Stimulated activated CD4-positive, alpha-beta T cell treated with anti-CD3 and anti-CD28 coated beads, Interleukin-4, amount 100 ng/mL, for 1 hour (primary cell): ENCODE measurements at regions not wholly inside any gene's neighbourhood (a gene's known extent, or its start where the extent isn't known, plus 50 kb on each side); places are given as distances from the start of the nearest gene placed in this dataset.

Experiments
- DNase-seq: peaks from one replicate; pipeline ENCODE4 v3.0.0-alpha.2; 2020

DNA sequence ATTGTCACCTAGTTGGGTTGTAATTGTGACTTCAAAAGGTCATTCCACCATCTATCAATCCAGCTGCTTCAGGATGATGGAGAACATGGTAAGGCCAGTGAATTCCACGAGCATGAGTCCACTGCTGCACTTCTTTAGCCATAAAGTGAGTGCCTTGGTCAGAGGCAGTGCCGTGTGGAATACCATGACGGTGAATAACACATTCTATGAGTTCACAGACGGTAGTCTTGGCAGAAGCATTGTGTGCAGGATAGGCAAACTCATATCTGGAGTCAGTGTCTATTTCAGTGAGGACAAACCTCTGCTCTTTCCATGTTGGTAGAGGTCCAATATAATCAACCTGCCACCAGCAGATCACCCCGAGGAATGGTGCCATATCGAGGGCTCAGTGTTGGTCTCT is 650.9 kb downstream of the KCNJ2 start:
- DNase-seq: no peak

DNA sequence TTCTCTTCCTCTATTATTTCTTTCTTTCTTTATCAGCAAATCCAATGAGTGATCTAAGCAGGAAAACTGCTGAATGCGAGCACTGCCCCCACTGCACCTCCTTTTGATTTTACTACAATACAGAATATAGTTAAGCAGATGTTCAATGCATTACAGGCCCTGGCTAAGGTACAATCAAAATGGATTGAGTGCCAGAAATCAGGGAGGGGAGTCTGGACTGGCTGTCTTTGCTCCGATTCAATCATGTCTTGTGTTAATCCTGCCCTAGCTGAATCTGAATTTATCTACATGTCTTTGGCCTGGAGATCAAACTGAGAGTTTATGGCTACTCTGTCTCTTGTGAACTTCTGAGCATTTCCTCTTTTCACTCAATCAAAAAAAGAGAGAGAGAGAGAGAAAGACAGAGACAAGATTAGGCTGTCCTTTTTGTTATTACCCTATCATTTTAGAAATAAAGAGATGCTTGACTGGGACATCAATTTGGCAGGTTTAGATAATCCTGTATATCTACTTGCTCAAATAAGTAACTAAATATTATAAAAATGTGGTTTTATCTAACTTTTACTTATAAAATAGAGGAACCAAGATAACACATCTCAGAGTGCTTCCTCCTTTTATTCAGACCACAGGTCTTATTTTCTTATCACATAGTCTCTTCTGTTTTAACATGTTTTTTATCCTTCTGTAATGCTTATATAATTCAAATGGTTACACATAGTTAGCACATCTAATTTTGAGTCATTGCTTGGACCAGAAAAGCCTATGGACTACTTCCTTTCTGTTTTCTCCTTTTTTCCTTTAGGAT is 656.2 kb downstream of the KCNJ2 start:
- no peak for DNase-seq

DNA sequence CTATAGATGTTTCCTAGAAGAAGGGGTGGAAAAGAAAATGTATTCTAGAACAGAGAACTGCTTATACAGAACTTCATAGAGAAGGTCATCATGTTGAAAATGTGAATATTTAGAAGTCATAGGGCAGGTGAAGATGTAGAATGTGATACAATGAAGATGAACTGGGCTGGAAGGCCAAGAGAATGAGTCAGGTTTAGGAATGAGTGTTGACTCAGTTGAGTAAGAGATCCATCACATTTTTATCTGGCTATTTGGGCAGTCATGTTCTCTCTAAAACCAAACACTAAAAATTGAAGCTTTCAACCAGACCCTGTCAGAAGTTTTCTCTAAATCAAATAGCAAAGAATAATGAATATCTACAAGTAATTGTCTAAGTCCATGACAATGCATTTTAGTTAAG is 660.5 kb downstream of the KCNJ2 start:
- no peak for DNase-seq

DNA sequence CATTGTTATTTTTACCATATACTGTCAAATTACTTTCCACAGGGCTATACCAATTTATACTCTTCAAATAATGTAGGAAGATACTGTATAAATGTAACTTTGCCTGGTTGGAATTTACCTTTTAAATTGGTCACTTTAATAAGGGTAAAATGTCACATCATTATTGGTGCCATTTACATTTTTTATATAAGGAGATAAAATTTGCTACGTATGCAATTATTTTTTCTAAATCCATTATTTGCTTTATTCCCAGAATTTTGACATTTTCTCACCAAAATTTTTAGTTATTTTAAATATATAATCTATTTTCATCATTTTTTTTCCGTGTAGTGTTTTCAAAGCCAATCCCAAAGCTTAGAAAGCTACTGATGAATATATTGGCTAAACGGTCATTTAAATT is 664.7 kb downstream of the KCNJ2 start:
- no peak for DNase-seq

DNA sequence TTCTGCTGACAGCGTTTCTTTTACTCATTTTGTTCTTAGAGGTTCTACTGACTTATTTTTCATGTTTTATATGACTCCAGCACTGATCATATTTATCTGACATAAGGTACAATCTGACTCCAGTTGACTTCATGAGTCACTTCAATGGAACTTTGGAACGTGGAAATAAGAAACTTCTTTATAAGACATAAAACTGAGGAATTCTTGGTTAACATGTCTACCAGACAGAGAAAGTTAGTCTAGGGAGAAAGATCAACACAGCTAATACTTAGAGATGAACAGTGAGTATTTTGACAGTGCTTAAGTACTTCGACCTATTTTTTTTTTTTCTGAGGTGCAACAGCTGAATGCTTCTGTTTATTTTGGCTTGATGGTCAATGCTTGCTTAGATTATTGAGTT is 679.5 kb downstream of the KCNJ2 start:
- DNase-seq: no peak

DNA sequence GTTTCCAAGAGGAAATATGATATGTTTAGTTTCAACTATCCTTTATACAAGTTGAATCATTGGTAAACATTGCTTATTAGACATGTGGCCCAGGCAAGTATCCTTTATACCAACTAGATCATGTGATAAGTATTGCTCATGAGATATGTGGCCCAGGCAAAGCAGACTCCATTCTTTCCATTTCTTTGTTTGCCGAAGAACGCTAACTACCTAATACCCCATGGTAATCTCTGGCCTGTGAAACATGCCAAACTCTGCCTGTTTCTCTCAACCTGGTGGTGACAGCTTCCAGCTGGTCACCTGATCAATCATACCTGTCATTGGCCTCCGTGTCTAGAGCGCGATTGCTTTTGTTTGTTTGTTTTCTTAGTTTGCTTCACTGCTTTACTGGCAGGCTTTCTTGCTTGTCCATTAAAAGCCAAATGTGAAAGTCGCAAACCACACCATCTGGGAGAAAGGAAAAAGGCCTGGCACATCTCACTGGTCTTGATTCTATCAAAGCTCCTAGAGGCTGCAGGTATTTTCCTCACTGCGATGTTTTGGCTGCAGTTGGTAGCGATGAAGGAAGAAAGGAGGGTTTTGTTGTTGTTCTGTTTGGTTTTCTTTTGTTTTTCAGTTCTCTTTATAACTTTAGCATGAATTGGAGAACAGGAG is 686.2 kb downstream of the KCNJ2 start:
- no peak for DNase-seq

DNA sequence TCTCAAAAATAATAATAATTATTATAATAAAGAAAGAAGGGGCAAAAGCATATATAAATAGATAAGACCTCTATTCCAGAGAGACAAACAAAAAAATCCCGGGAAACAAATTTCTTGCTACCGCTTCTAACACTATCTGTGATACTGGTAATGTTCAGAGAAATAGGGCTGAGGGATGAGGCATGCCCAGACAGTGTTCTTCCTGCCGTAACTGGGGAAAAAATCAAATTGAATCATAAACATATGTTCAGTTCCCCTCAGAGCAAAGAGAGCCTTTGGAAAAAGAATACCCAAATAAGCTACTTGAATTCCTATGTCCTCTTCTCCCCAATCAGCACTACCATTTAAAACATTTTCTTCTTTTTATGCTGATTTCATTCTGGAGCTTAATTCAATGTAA is 688.0 kb downstream of the KCNJ2 start:
- no peak for DNase-seq

DNA sequence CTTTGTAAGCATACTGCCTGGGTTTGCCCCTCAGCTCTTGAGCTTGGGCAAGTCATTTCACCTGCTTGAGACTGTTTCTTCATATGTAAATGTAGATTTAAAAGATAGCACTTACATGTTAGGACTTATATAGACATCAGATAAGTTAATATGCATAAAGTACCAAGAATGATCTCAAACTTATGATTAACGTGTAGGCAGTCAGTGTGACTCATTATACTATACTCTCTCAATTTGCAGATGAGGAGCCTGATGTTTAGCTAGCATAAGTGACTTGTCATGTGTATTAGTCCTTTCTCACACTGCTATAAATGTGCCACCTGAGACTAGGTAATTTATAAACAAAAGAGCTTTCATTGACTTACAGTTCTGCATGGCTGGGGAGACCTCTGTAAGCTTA is 690.5 kb downstream of the KCNJ2 start:
- DNase-seq: no peak

DNA sequence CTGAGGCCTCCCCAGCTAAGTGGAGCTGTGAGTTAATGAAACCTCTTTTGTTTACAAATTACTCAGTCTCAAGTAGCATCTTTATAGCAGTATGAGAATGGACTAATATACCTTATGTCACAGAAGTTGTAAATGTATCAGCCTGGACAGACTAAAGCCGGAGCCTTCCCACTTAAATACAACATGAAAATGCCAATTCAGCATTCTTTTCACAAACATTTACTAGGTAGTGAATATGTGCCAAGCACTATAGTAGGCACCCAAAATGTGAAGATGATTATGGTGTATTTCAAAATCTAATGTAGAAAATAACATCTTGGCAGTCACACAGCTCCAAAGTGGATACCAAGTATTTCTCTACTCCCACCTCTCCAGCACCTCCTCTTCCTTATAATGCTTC is 693.0 kb downstream of the KCNJ2 start:
- no peak for DNase-seq

DNA sequence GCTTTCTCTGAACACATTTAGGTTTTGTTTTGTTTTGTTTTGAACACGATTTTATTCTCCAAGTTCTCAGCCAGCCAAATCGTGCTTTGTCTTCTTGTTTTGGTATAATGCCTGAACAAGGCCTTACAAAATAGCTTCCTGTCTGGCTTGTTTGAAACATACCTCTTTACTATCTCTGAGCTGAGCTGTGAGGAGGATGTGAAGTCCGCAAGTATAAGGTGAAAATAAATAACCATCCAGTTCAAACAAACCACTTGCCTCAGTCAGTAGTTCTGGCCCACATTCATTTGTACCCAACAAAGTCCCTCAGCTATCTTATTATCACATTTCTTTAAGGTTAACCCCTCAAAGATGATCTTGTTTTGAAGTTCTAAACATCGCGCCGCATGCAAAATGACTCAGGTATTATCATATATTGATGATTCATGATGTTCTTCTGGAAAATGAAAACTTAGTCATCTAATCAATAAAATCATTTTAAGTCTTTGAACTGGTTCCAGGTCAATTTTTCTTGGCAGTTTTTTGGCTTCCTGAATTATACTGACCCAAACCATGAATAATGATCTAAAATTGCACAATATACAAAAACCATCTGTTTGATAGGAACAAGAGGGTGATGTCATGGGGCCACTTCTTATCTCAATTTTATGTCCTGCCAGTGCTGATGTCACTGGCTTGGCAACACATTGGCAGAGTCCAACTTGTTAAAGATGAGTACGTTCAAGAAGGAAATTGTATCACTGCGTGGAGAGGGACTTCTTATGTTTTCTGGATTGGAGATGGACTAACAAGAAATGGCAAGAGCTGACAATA is 694.3 kb downstream of the KCNJ2 start:
- no peak for DNase-seq

DNA sequence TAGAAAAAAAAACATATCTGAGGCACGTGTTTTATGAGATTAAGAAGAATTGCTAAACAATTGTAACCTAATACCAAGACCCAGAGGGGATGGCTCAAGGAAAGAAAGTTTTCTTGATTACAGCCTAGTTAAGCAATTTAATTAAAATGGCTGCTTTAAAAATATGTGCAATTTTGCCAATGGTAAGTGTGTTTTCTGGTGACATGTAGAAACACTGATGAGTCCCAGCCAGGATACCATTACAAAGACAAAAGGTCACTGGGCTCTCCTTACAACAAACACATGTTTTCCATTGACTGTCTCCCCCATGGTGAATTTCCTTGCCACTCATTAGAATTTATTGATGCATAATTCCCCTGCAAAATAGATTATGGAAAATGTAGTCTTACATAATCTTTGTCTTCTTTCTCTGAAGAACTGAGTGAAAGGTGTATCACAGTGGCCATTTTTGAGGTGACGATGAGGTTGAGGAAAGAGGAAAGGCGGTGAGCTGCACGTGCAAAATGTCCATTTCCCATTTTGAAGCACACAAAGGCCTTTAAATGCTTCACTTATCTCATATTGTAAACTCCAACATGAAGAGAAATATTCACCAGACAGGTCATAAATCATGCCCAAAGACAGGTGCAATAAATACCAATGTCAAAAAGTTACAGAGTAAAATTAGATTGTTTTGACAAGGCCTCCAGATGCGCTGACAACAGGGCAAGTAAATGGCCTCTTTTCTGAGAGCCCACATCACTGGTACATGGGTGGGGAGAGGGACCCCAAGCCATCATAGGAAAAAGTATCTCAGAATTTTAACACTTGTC is 696.9 kb downstream of the KCNJ2 start:
- no peak for DNase-seq

DNA sequence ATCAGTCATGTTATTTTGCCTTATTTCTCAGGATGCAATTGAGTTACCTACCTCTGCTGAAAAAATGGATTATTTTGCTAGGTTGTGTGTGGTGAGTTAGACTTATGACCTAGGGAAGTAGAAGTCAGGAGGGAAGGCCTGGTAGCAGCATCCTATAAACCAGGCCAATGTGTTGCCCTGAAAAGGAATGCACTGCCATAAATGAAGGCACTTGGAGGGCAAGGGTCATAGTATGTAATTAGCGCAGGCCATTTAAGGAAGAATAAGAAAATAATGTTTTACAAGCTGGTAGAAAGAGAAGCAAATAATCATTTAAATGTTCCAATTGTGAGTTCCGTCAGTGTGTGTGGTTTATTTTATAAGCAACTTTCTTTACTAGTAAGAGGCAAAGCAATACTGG is 698.8 kb downstream of the KCNJ2 start:
- no peak for DNase-seq

DNA sequence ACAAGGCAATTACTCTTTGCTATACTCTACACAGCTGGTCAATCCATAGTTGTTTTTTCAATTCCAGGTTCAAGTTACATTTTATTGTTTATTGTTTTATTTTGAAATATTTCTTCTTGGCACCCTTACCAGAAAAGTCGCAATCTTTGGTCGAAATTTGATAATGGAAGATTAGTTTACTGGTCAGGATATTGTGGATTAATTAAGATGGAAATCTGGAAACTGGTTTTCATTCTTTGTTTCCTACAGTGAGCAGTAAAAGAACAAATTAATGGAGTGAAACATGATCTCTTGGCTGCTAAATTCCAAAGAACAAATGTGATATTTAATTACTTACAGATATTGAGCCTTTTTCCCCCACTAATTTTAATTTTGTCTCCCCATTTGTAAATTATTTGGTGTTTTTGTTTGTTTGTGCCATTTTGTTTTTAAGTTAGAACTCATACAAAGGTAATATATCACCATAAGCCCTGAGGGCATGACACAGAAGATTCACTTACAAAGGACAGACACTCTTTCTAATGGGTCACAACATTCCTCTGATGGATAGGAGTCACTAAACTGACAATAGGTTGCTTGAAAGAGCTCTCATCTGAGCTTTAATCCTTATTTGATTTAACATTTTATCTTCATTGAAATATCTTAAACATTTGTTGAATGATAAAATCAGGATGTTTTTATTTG is 700.2 kb downstream of the KCNJ2 start:
- no peak for DNase-seq

DNA sequence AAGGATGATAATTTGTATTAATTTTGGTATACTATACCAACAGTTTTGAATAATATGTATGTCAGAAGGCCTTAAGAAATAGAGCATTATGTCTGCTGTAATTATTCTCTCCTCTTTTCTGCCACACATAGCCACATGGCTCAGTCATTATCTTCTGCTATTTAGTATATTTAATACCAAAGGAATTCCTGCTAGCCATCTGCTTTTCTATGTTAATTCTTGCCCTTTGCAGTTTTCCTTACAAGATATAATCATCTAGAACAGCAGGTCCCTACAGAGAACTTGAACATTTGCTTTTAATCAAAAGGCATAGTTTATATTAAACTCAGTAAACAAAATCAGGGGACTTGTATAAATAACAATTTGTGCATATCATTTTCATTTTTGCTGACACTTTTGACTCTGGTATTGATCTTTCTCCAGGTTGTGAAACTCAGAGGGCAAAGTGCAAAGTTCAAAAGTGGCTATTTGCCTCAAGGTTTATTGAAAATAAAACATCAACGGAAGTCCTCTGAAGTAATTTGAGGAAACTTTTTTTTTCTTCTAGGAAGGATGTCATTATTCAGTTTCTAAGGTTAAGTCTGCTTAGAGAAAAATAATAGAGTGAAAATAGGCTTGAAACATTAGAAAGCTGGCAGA is 702.0 kb downstream of the KCNJ2 start:
- DNase-seq: no peak

DNA sequence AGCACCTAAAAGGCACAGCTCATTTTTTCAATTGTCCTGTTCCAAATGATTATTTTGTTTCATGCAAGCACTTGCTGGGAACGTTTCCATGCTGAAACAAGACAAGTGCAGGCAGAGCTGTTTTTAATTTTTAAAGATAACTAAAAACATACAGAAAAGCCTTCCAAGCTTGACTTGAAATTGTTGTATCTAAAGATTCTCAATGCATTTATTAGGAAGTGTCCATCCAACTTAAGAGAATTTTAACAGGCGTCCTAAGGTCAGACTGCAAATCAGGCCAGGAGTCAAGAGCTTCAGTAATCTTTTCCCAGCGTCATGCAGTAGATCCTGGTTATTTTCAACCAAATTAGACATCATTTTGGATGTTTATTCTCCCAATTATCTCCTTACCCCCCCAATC is 702.8 kb downstream of the KCNJ2 start:
- DNase-seq: no peak

DNA sequence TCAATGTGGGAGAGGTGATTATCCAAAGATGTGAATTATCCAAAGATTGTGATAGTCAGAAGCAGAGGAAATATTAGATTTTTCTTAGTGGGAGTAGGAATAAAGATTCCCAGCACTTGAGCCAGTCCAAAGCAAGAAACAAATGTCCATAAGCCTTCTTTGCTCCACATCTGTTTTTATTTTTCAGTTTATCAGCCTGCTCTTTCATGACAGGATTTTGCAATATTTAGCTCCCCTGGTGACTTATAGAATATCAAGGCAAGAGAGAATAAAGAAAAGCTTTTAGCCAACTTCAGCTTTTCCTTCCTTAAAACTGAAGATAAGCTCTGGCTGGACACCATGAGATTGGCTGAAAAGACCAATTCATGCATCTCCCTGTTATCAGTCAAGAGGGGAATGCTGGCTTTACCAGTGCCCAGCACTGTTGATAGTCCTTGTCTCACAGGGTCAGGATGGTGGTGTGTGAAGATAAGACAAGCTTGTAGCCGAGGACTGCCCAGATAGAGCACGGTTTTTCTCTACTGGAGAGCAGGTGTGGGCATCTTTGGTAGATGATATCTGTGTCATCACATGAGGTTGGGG is 706.5 kb downstream of the KCNJ2 start:
- no peak for DNase-seq

DNA sequence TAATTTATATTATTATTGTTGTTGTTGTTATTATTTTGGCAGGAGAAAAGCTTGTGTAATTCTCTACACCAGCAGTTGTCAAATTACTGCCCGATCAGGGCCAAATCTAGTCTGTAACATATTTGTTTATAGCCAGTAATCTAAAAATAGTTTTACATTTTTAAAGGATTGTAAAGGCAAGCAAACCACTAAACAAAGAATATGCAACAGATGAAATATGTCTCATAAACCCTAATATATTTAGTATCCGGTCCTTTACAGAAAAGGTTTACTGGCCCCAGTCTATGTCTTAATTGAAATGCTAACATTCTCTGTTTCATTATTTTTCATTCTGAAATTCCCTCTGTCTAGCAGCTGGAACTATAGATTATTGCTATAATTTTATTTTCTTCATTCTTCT is 709.5 kb downstream of the KCNJ2 start:
- DNase-seq: no peak

DNA sequence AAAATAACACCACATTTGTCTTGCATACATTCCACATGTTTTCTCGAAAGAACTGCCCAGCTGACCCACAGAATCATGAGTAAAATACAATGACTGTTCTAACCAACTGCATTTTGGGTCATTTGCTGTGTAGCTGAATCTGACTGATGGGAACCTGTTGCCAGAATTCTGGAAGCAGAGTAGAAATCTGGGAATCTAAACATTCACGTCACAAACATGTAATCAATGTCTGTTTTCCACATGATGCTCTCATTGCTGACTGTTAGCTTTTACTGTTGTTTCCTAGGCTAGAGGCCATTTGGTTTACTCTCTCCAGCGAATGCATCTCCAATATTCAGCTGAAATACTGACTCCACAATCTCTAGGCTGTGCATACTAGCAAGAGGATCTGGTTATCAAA is 710.1 kb downstream of the KCNJ2 start:
- no peak for DNase-seq

DNA sequence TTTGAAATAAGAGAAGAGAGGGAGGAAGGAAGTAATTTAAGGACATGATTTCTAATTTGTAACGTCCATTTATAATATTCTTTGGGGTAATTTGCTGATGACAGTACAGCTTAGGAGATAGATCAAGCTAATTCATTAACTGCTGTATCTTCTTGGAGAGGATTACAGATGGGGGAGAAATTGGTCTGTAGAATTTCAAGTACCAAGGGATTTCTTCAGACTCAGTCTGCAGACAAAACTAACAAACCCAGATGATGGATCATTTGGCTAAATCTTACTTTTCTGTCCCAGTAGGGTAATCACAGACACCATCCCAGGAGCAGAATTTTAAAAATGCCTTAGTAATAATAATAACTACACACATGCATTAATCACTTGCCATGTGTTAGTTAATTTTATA is 711.8 kb downstream of the KCNJ2 start:
- no peak for DNase-seq

DNA sequence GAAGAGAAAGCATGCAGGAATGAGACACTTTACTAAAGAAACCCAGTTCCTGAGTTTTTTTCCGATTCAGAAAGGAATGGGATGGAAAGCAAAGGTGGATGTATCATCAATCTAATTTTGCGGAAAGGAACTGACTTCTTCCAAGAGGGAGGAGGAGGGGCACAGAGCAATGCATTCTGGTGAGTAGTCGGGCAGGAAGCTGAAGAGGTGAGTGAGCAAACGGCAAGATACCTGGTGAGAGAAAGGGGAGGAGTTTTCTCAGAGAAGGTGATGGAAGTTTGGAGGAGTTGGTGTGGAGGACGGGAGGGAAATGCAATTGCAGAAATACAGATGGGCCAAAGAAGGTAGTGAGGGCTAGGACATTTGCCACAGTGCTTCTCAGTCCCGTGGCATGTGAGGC is 713.2 kb downstream of the KCNJ2 start:
- no peak for DNase-seq

DNA sequence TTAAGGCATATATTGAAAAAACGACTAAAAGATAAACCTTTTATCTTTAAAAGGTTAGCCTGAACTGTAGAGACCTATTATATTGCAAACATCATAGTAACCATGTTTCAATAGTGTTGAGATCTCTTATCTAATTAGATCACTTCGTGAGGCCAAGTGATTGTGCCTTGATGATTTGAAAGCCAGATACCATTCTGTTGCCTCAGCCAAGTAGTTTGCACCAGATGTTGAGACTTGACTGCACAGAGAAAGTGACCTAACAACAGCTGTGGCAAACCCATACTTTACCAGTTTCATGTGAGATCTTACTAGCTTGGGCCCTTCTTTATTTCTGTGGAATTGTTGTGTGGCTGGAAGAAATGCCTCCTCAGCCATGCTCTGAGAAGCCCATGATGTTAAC is 717.3 kb downstream of the KCNJ2 start:
- DNase-seq: no peak

DNA sequence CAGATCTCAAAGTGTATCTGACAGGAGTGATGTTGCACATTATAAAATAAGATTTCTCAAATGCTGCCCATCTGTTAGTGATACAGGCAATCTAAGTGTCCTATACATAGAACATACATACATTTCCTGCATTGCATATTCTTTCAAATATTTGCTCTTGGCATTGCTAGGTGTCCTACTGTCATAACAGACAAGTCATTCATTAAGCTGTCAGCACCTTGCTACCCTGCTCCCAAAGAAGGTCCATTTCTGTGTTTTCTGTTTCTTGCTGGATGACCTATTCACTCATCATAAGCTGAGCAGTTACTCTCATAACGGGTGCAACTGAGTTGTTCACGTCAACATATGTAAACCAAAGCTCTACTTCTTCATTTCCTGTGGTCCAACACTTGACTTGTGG is 719.0 kb downstream of the KCNJ2 start:
- no peak for DNase-seq
